HEK293 (cell line): ENCODE measurements at regions not wholly inside any gene's neighbourhood (a gene's known extent, or its start where the extent isn't known, plus 50 kb on each side); places are given as distances from the start of the nearest gene placed in this dataset.
A peak's percentile ranks its signal among the peaks of the same experiment; 100 is the strongest.

ENCODE experiments used
- CTCF ChIA-PET: fragments of 350-600 bp; formaldehyde crosslinking; extraction: SDS; loops from one replicate; lab custom pipeline; 2021; ENCODE audit warnings: antibody characterized with exemption; lab: Yijun Ruan, JAX
- POLR2A ChIA-PET: fragments of 300-600 bp; formaldehyde crosslinking; extraction: SDS; loops from one replicate; lab custom pipeline; 2020; ENCODE audit warnings: antibody characterized with exemption, inconsistent platforms; lab: Yijun Ruan, JAX
- H3K27ac ChIP-seq: fragments of 200-500 bp; sonication (Bioruptor generic); 2 replicates; pipeline ENCODE4 v1.5.1; 2014; ENCODE audit warnings: low read depth, low read length, control low read depth, inconsistent platforms; ENCODE audit errors: extremely low read depth
- H3K36me3 ChIP-seq, 2 experiments: fragments of 200-500 bp in 1 of 2; sonication (Bioruptor generic) in 1 of 2; 1 replicate in 1 of 2; 2 replicates in 1 of 2; pipeline ENCODE4 v1.5.1; 2014 to 2017; ENCODE audit warnings: inconsistent platforms in 2 of 2, low read length in 2 of 2; ENCODE audit not compliant: control insufficient read depth in 2 of 2, insufficient read depth in 1 of 2
- H3K4me1 ChIP-seq: fragments of 200-500 bp; sonication (Bioruptor generic); 2 replicates; pipeline ENCODE4 v1.5.1; 2014; ENCODE audit warnings: mild to moderate bottlenecking, low read length, inconsistent platforms; ENCODE audit not compliant: control insufficient read depth, insufficient read depth
- H3K4me3 ChIP-seq: 2 replicates; pipeline ENCODE4 v1.5.1; 2011; ENCODE audit warnings: low read depth, mild to moderate bottlenecking, control low read depth, low read length, moderate library complexity
- H3K9me3 ChIP-seq: fragments of 200-500 bp; sonication (Bioruptor generic); 2 replicates; pipeline ENCODE4 v1.5.1; 2014; ENCODE audit warnings: low read depth, low read length, inconsistent platforms; ENCODE audit not compliant: control insufficient read depth, insufficient read depth
- KLF17 ChIP-seq: fragments of 450-650 bp; formaldehyde crosslinking; IDR thresholded peaks from 2 replicates; pipeline ENCODE4 v1.5.1; 2016; ENCODE audit warnings: missing biosample characterization, missing genetic modification characterization
- MZF1 ChIP-seq: fragments of 450-650 bp; formaldehyde crosslinking; IDR thresholded peaks from 2 replicates; pipeline ENCODE4 v1.5.1; 2017; ENCODE audit warnings: missing biosample characterization, missing genetic modification characterization, borderline replicate concordance
- SCRT2 ChIP-seq: fragments of 450-650 bp; formaldehyde crosslinking; IDR thresholded peaks from 2 replicates; pipeline ENCODE4 v1.5.1; 2016; ENCODE audit warnings: missing biosample characterization, missing genetic modification characterization
- WT1 ChIP-seq: fragments of 450-650 bp; formaldehyde crosslinking; IDR thresholded peaks from 2 replicates; pipeline ENCODE4 v1.5.1; 2016; ENCODE audit warnings: missing biosample characterization, missing genetic modification characterization
- ZBTB1 ChIP-seq: fragments of 450-650 bp; formaldehyde crosslinking; IDR thresholded peaks from 2 replicates; pipeline ENCODE4 v1.5.1; 2016; ENCODE audit warnings: missing biosample characterization, missing genetic modification characterization
- ZBTB11 ChIP-seq: fragments of 450-650 bp; formaldehyde crosslinking; conservative IDR thresholded peaks from 2 replicates; pipeline ENCODE4 v1.5.1; 2016; ENCODE audit warnings: low read depth, missing biosample characterization, missing genetic modification characterization
- ZNF114 ChIP-seq: fragments of 450-650 bp; formaldehyde crosslinking; IDR thresholded peaks from 2 replicates; pipeline ENCODE4 v1.5.0; 2017; ENCODE audit warnings: missing biosample characterization, missing genetic modification characterization
- ZNF19 ChIP-seq: fragments of 450-650 bp; formaldehyde crosslinking; IDR thresholded peaks from 2 replicates; pipeline ENCODE4; 2016; ENCODE audit warnings: missing biosample characterization, missing genetic modification characterization, low read depth
- ZNF48 ChIP-seq: fragments of 450-650 bp; formaldehyde crosslinking; IDR thresholded peaks from 2 replicates; pipeline ENCODE4 v1.5.1; 2016; ENCODE audit warnings: missing biosample characterization, missing genetic modification characterization
- ZNF555 ChIP-seq: fragments of 450-650 bp; formaldehyde crosslinking; conservative IDR thresholded peaks from 2 replicates; pipeline ENCODE4 v1.5.1; 2017; ENCODE audit warnings: missing biosample characterization, mild to moderate bottlenecking, missing genetic modification characterization, inconsistent platforms
- ZNF658 ChIP-seq: fragments of 450-650 bp; formaldehyde crosslinking; IDR thresholded peaks from 2 replicates; pipeline ENCODE4; 2016; ENCODE audit warnings: missing biosample characterization, missing genetic modification characterization
- ZNF776 ChIP-seq: fragments of 450-650 bp; formaldehyde crosslinking; IDR thresholded peaks from 2 replicates; pipeline ENCODE4 v1.5.0; 2017; ENCODE audit warnings: missing biosample characterization, missing genetic modification characterization, borderline replicate concordance
- ZNF791 ChIP-seq: fragments of 450-650 bp; formaldehyde crosslinking; IDR thresholded peaks from 2 replicates; pipeline ENCODE4 v1.5.1; 2016; ENCODE audit warnings: missing biosample characterization, missing genetic modification characterization
- ZSCAN16 ChIP-seq: fragments of 450-650 bp; formaldehyde crosslinking; IDR thresholded peaks from 2 replicates; pipeline ENCODE4 v1.5.1; 2016; ENCODE audit warnings: missing biosample characterization, missing genetic modification characterization
- ZSCAN5A ChIP-seq: fragments of 450-650 bp; formaldehyde crosslinking; IDR thresholded peaks from 2 replicates; pipeline ENCODE4 v1.5.1; 2016; ENCODE audit warnings: missing biosample characterization, missing genetic modification characterization
- TF ChIP-seq, protein P1 (sequence below): fragments of 450-650 bp; formaldehyde crosslinking; IDR thresholded peaks from 2 replicates; pipeline ENCODE4 v1.5.1; 2016; ENCODE audit warnings: missing biosample characterization, missing genetic modification characterization
- TF ChIP-seq, protein P2 (sequence below): fragments of 450-650 bp; formaldehyde crosslinking; IDR thresholded peaks from 2 replicates; pipeline ENCODE4 v1.5.0; 2017; ENCODE audit warnings: missing biosample characterization, missing genetic modification characterization, borderline replicate concordance

GRCh38 chr2:12421046-12421445, 295.7 kb upstream of the TRIB2 start:
- H3K27ac ChIP-seq: no peak overlapping the region
- no peaks in the 10 kb centered on the region for H3K36me3 ChIP-seq
- no peak for TF ChIP-seq ZNF114
- no peak for TF ChIP-seq WT1
- no peak for TF ChIP-seq ZSCAN16 (tag by site-specific recombination)
- TF ChIP-seq ZNF658 (tag by site-specific recombination): no peak
- TF ChIP-seq ZNF791 (tag by site-specific recombination): no peak
- ChIA-PET POLR2A (no interaction called here), CTCF (interaction anchor here (0.9 kb wide), 1 partner anchor 34 kb away, joined by 3 read pairs; no protein-coding TSS in a partner anchor)
- no peaks in the 10 kb centered on the region for H3K4me1 ChIP-seq
- no peak overlapping the region for H3K4me3 ChIP-seq
- H3K9me3 ChIP-seq: no peaks in the 10 kb centered on the region

DNA sequence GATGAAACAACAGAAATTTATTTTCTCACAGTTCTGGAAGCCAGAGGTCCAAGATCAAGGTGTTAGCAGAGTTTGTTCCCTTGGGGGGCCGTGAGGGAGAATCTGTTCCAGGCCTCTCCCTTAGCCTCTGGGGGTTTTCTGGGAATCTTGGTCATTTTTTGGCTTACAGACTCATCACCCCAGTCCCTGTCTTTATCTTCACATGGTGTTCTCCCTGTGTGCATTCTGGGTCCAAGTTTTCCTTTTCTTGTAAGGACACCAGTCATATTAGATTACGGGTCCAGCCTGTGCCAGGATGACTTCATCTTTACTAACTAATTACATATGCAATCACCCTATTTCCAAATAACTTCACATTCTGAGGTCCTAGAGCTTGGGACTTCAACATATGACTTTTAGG, 292.5 kb upstream of the TRIB2 start:
- no peaks in the 10 kb centered on the region for H3K4me1 ChIP-seq
- no peak overlapping the region for H3K4me3 ChIP-seq
- H3K36me3 ChIP-seq: no peaks in the 10 kb centered on the region
- no peak for TF ChIP-seq KLF17 (tag by site-specific recombination)
- TF ChIP-seq, protein P1, sequence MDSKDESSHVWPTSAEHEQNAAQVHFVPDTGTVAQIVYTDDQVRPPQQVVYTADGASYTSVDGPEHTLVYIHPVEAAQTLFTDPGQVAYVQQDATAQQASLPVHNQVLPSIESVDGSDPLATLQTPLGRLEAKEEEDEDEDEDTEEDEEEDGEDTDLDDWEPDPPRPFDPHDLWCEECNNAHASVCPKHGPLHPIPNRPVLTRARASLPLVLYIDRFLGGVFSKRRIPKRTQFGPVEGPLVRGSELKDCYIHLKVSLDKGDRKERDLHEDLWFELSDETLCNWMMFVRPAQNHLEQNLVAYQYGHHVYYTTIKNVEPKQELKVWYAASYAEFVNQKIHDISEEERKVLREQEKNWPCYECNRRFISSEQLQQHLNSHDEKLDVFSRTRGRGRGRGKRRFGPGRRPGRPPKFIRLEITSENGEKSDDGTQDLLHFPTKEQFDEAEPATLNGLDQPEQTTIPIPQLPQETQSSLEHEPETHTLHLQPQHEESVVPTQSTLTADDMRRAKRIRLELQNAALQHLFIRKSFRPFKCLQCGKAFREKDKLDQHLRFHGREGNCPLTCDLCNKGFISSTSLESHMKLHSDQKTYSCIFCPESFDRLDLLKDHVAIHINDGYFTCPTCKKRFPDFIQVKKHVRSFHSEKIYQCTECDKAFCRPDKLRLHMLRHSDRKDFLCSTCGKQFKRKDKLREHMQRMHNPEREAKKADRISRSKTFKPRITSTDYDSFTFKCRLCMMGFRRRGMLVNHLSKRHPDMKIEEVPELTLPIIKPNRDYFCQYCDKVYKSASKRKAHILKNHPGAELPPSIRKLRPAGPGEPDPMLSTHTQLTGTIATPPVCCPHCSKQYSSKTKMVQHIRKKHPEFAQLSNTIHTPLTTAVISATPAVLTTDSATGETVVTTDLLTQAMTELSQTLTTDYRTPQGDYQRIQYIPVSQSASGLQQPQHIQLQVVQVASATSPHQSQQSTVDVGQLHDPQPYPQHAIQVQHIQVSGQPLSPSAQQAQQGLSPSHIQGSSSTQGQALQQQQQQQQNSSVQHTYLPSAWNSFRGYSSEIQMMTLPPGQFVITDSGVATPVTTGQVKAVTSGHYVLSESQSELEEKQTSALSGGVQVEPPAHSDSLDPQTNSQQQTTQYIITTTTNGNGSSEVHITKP (tag by site-specific recombination): 0 out of 2 replicates have a peak, but pooled peaks have one; percentile 9
- no peaks in the 10 kb centered on the region for H3K9me3 ChIP-seq
- CTCF ChIA-PET: no interaction called here
- no peak overlapping the region for H3K27ac ChIP-seq
- POLR2A ChIA-PET: interaction anchor here (1.0 kb wide), 1 partner anchor 292 kb away, joined by 3 read pairs; the partner anchor contains the start of gene TRIB2

GRCh38 chr2:12424809-12425208, 291.9 kb upstream of the TRIB2 start:
- Histone ChIP-seq H3K4me3 (no peak overlapping the region), H3K4me1 (no peaks in the 10 kb centered on the region), H3K9me3 (no peaks in the 10 kb centered on the region), H3K36me3 (no peaks in the 10 kb centered on the region)
- POLR2A ChIA-PET: no interaction called here
- TF ChIP-seq ZSCAN5A (tag by site-specific recombination): no peak
- TF ChIP-seq ZBTB11 (tag by site-specific recombination): no peak
- TF ChIP-seq ZNF776 (tag by site-specific recombination): no peak
- TF ChIP-seq ZNF48: no peak
- no peak for TF ChIP-seq MZF1 (tag by site-specific recombination)
- no peak for TF ChIP-seq ZNF555 (tag by site-specific recombination)
- no peak for TF ChIP-seq SCRT2 (tag by site-specific recombination)
- TF ChIP-seq ZBTB1: no peak
- TF ChIP-seq ZNF19 (tag by site-specific recombination): no peak
- TF ChIP-seq, protein P2, sequence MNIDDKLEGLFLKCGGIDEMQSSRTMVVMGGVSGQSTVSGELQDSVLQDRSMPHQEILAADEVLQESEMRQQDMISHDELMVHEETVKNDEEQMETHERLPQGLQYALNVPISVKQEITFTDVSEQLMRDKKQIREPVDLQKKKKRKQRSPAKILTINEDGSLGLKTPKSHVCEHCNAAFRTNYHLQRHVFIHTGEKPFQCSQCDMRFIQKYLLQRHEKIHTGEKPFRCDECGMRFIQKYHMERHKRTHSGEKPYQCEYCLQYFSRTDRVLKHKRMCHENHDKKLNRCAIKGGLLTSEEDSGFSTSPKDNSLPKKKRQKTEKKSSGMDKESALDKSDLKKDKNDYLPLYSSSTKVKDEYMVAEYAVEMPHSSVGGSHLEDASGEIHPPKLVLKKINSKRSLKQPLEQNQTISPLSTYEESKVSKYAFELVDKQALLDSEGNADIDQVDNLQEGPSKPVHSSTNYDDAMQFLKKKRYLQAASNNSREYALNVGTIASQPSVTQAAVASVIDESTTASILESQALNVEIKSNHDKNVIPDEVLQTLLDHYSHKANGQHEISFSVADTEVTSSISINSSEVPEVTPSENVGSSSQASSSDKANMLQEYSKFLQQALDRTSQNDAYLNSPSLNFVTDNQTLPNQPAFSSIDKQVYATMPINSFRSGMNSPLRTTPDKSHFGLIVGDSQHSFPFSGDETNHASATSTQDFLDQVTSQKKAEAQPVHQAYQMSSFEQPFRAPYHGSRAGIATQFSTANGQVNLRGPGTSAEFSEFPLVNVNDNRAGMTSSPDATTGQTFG (tag by site-specific recombination): no peak
- TF ChIP-seq, all 188 proteins: peak for 0
- CTCF ChIA-PET: interaction anchor here (0.6 to 0.7 kb wide), 2 partner anchors 10 to 138 kb away, joined by 3 to 6 read pairs; no protein-coding TSS in a partner anchor
- no peak overlapping the region for H3K27ac ChIP-seq
